ENCODE measurements at regions not wholly inside any gene's neighbourhood (a gene's known extent, or its start where the extent isn't known, plus 50 kb on each side); places are given as distances from the start of the nearest gene placed in this dataset.

GRCh38 chr9:109549386-109549785 is 51.3 kb upstream of the PTPN3 start:
- CTCF ChIA-PET (ENCODE audit: unreplicated experiment), result no interaction called here
- no peaks in the 10 kb centered on the region for H3K9me2 ChIP-seq (ENCODE audit: insufficient read depth, low read length)
- 0 out of 2 replicates have a peak, but pooled peaks cover 6% of the 10 kb centered on the region for H3K9me3 ChIP-seq (ENCODE audit: low read length)
- TF ChIP-seq CTCF (conservative IDR thresholded peaks at IDR 0.05; ENCODE audit: low read length), result no peak
- TF ChIP-seq EZH2phosphoT487 (IDR thresholded peaks at IDR 0.05; ENCODE audit: borderline replicate concordance, low read depth, low read length), result no peak
- no peaks in the 10 kb centered on the region for H3K79me2 ChIP-seq (ENCODE audit: insufficient read depth, low read depth, low read length)
- no TSS peak for BruUV-seq (replicated peaks)
- H3K4me3 ChIP-seq (ENCODE audit: low read depth, low read length, poor library complexity, severe bottlenecking), result no peak overlapping the region
- DNase-seq (ENCODE audit: low spot score), result no peak
- intact Hi-C loops (cut with micrococcal nuclease; ENCODE audit: unreplicated experiment), result no loop called here
- H3K27ac ChIP-seq (ENCODE audit: low read depth, low read length, poor library complexity, severe bottlenecking), result no peak overlapping the region
- POLR2A ChIA-PET, result no interaction called here
- H2AFZ ChIP-seq (ENCODE audit: low read length), result no peak overlapping the region
- no peaks in the 10 kb centered on the region for H4K20me1 ChIP-seq (ENCODE audit: insufficient read depth, low read length)
- H3K4me1 ChIP-seq (ENCODE audit: insufficient read depth, low read length, poor library complexity, severe bottlenecking), result no peaks in the 10 kb centered on the region
- no peak overlapping the region for H3K4me2 ChIP-seq (ENCODE audit: low read length)
- H3K36me3 ChIP-seq (ENCODE audit: insufficient read depth, low read length), result no peaks in the 10 kb centered on the region

GRCh38 chr9:109551651-109552050 is 53.5 kb upstream of the PTPN3 start:
- Histone ChIP-seq H3K79me2 (ENCODE audit: insufficient read depth, low read depth, low read length) (no peaks in the 10 kb centered on the region), H4K20me1 (ENCODE audit: insufficient read depth, low read length) (no peaks in the 10 kb centered on the region), H3K9me3 (ENCODE audit: low read length) (0 out of 2 replicates have a peak, but pooled peaks cover 6% of the 10 kb centered on the region), H2AFZ (ENCODE audit: low read length) (no peak overlapping the region), H3K9me2 (ENCODE audit: insufficient read depth, low read length) (no peaks in the 10 kb centered on the region), H3K27ac (ENCODE audit: low read depth, low read length, poor library complexity, severe bottlenecking) (no peak overlapping the region), H3K4me2 (ENCODE audit: low read length) (no peak overlapping the region), H3K4me1 (ENCODE audit: insufficient read depth, low read length, poor library complexity, severe bottlenecking) (no peaks in the 10 kb centered on the region), H3K4me3 (ENCODE audit: low read depth, low read length, poor library complexity, severe bottlenecking) (no peak overlapping the region), H3K36me3 (ENCODE audit: insufficient read depth, low read length) (no peaks in the 10 kb centered on the region)
- TF ChIP-seq CTCF (conservative IDR thresholded peaks at IDR 0.05; ENCODE audit: low read length) (no peak), EZH2phosphoT487 (IDR thresholded peaks at IDR 0.05; ENCODE audit: borderline replicate concordance, low read depth, low read length) (no peak)
- intact Hi-C loops (cut with micrococcal nuclease; ENCODE audit: unreplicated experiment), result no loop called here
- ChIA-PET CTCF (ENCODE audit: unreplicated experiment) (no interaction called here), POLR2A (no interaction called here)
- DNase-seq (ENCODE audit: low spot score), result no peak
- no TSS peak for BruUV-seq (replicated peaks)

- Histone ChIP-seq H3K4me3 (ENCODE audit: low read depth, low read length, poor library complexity, severe bottlenecking) (no peak overlapping the region), H3K4me1 (ENCODE audit: insufficient read depth, low read length, poor library complexity, severe bottlenecking) (no peaks in the 10 kb centered on the region), H3K9me3 (ENCODE audit: low read length) (no peaks in the 10 kb centered on the region), H3K27ac (ENCODE audit: low read depth, low read length, poor library complexity, severe bottlenecking) (no peak overlapping the region), H3K9me2 (ENCODE audit: insufficient read depth, low read length) (no peaks in the 10 kb centered on the region), H2AFZ (ENCODE audit: low read length) (no peak overlapping the region), H3K79me2 (ENCODE audit: insufficient read depth, low read depth, low read length) (no peaks in the 10 kb centered on the region), H3K36me3 (ENCODE audit: insufficient read depth, low read length) (no peaks in the 10 kb centered on the region), H4K20me1 (ENCODE audit: insufficient read depth, low read length) (no peaks in the 10 kb centered on the region), H3K4me2 (ENCODE audit: low read length) (no peak overlapping the region)
- BruUV-seq (replicated peaks), result no TSS peak
- POLR2A ChIA-PET, result no interaction called here
- TF ChIP-seq EZH2phosphoT487 (IDR thresholded peaks at IDR 0.05; ENCODE audit: borderline replicate concordance, low read depth, low read length) (no peak), CTCF (conservative IDR thresholded peaks at IDR 0.05; ENCODE audit: low read length) (no peak)
- CTCF ChIA-PET (ENCODE audit: unreplicated experiment), result no interaction called here
- no peak for DNase-seq (ENCODE audit: low spot score)
- intact Hi-C loops (cut with micrococcal nuclease; ENCODE audit: unreplicated experiment), result no loop called here
These were observed 57.1 kb upstream of the PTPN3 start for GRCh38 chr9:109555215-109555614.
